Type B pancreatic cell (in vitro differentiated cells): ENCODE measurements at regions not wholly inside any gene's neighbourhood (a gene's known extent, or its start where the extent isn't known, plus 50 kb on each side); places are given as distances from the start of the nearest gene placed in this dataset.

Source experiments
- DNase-seq: peaks from one replicate; pipeline ENCODE4 v3.0.0; 2021; ENCODE audit warnings: mixed read lengths; ENCODE audit not compliant: unreplicated experiment; ENCODE audit errors: extremely low spot score
- H3K27ac Mint-ChIP-seq: 2 replicates; pipeline ENCODE4 v1.8.0; 2021; ENCODE audit warnings: mild to moderate bottlenecking, mixed read lengths
- H3K27me3 Mint-ChIP-seq: 2 replicates; pipeline ENCODE4 v1.8.0; 2021; ENCODE audit warnings: mixed read lengths
- H3K36me3 Mint-ChIP-seq: 2 replicates; pipeline ENCODE4 v1.8.0; 2021; ENCODE audit warnings: mixed read lengths
- H3K4me1 Mint-ChIP-seq: one replicate; pipeline ENCODE4 v1.8.0; 2021; ENCODE audit warnings: mixed read lengths; ENCODE audit not compliant: unreplicated experiment
- H3K4me3 Mint-ChIP-seq: 2 replicates; pipeline ENCODE4 v1.8.0; 2021; ENCODE audit warnings: mild to moderate bottlenecking, mixed read lengths
- H3K9me3 Mint-ChIP-seq: 2 replicates; pipeline ENCODE4 v1.8.0; 2021; ENCODE audit warnings: mixed read lengths
- TF ChIP-seq, protein P1 (sequence below): fragments of 200-600 bp; sonication (generic); conservative IDR thresholded peaks from 2 replicates; pipeline ENCODE4 v1.5.0; 2021; ENCODE audit warnings: antibody characterized with exemption, mild to moderate bottlenecking

DNA sequence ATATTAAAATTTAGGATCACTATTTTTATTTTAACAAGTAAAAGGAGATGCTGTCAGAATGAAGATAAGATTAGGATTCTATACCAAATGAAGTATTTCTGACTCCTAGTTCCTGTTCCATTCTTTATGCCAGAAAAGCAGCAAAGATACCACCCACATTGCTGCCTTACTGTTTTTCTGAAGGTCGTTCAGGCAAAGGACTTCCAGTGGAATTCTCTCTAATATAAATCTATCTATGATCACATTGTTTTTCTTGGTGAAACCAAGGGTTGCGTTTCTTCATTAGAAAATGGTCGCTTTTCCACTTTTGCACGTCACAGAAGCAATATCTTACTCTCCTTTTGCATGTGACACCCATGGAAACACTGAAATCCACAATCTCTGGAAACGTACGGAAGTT lies 594.8 kb upstream of the ADGRL2 start:
- H3K4me1 Mint-ChIP-seq, result no peaks in the 10 kb centered on the region
- H3K9me3 Mint-ChIP-seq, result peaks cover 2% of the 10 kb centered on the region
- DNase-seq, result no peak
- no peak overlapping the region for H3K4me3 Mint-ChIP-seq
- H3K27ac Mint-ChIP-seq, result no peak overlapping the region
- TF ChIP-seq, protein P1, sequence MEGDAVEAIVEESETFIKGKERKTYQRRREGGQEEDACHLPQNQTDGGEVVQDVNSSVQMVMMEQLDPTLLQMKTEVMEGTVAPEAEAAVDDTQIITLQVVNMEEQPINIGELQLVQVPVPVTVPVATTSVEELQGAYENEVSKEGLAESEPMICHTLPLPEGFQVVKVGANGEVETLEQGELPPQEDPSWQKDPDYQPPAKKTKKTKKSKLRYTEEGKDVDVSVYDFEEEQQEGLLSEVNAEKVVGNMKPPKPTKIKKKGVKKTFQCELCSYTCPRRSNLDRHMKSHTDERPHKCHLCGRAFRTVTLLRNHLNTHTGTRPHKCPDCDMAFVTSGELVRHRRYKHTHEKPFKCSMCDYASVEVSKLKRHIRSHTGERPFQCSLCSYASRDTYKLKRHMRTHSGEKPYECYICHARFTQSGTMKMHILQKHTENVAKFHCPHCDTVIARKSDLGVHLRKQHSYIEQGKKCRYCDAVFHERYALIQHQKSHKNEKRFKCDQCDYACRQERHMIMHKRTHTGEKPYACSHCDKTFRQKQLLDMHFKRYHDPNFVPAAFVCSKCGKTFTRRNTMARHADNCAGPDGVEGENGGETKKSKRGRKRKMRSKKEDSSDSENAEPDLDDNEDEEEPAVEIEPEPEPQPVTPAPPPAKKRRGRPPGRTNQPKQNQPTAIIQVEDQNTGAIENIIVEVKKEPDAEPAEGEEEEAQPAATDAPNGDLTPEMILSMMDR, result no peak
- H3K27me3 Mint-ChIP-seq, result no peaks in the 10 kb centered on the region
- H3K36me3 Mint-ChIP-seq, result no peaks in the 10 kb centered on the region

DNA sequence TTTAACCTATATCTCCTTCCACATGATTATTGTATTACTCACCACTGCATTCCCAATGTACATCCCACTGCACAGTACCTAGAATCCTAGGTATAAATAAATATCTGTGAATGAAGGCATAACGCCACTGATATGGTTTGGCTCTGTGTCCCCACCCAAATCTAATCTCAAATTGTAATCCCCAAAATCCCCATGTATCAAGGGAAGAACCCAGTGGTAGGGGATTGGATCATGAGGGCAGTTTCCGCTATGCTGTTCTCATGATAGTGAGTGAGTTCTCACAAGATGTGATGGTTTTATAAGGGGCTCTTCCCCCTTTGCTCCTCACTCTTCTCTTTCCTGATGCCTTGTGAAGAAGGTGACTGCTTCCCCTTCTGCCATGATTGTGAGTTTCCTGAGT lies 599.0 kb upstream of the ADGRL2 start:
- Mint-ChIP-seq H3K4me3 (no peak overlapping the region), H3K36me3 (no peaks in the 10 kb centered on the region), H3K4me1 (no peaks in the 10 kb centered on the region), H3K9me3 (no peaks in the 10 kb centered on the region), H3K27me3 (no peaks in the 10 kb centered on the region), H3K27ac (no peak overlapping the region)
- TF ChIP-seq, protein P1, result no peak
- DNase-seq, result no peak

DNA sequence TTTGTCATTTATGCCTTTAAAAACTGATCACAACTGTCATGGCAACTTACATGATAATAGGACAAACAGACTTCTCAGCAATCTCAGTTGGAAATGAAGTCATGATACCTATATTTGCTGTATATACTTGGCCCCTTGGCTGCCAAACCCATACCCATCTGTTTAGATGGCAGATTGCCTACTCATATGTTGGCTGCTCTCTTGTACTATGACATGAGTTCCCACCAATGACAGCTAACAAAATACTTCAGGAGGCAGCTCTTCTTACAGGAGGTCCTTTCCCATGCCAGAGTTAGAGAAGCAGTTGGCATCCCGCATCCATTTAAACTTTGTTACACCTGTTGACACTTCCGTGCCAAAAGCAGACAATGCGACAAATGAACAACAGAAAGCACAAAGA lies 603.1 kb upstream of the ADGRL2 start:
- DNase-seq, result no peak
- TF ChIP-seq, protein P1, result no peak
- H3K4me1 Mint-ChIP-seq, result no peaks in the 10 kb centered on the region
- H3K36me3 Mint-ChIP-seq, result no peaks in the 10 kb centered on the region
- peaks cover 4% of the 10 kb centered on the region for H3K9me3 Mint-ChIP-seq
- no peak overlapping the region for H3K4me3 Mint-ChIP-seq
- H3K27me3 Mint-ChIP-seq, result no peaks in the 10 kb centered on the region
- H3K27ac Mint-ChIP-seq, result no peak overlapping the region

DNA sequence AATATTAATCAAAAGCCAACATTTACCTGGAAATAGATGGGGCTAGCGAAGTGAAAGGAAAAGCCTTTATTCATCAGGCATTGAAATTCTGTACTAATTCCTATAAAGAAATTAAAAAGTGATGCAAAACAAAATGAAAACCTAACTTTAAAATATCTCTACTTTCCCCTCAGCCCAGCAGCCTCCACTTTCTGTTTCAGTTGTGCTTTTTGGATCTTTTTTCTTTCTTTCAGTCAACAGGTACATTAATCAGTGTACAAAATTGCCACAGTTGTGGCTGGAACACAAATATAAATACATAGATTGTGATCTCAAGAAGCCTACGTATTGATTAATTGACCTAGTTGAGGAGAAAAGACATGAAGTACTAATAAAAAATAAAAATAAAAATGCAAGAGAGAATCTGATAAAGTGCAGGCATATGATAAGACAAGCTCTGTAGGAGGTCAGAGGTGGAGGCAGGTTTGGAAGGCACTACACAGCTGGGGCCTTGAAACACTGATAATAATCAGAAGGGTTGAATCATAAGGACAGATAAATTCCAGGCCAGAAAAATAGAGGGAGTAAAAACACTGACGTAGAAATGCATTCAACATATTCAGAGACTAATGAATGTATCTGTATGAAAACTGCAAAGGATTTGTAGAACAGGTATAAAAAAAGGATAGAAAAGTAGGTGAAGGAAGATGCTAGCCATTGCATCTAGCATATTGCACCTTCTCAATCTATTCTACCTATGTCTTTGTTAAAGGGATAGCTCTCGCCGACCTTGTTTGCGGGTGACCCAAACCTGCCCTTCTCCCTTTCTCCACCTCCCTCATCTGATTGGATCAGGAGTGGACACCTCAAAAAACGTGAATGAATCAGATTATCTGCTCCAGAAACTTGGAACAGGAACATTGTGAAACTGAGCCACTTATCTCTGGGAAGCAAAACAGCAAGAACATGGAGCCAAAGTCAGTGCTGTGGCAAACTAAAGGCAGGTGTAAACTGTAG lies 607.8 kb upstream of the ADGRL2 start:
- Mint-ChIP-seq H3K27ac (no peak overlapping the region), H3K9me3 (peaks cover 4% of the 10 kb centered on the region), H3K27me3 (no peaks in the 10 kb centered on the region), H3K4me1 (no peaks in the 10 kb centered on the region), H3K4me3 (no peak overlapping the region), H3K36me3 (no peaks in the 10 kb centered on the region)
- DNase-seq, result no peak
- TF ChIP-seq, protein P1, result no peak

DNA sequence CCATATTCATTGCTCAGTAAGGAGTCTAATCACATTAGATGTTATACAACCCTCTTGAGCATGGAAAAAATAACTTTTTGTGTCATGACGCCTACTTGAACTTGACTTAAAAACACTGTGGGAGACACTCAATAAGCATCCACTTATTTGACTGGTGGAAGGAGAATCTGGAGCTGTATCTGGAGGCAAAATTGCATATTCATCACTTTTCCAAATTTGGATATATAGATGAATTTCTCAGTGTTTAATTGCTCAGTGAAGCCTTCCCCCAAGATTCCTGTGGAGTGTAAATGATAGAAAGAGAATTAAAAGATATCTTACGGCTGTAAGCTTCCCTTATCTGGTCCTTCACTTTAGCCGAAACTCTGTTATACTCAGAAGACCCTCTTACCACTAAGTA lies 610.7 kb upstream of the ADGRL2 start:
- Mint-ChIP-seq H3K4me3 (no peak overlapping the region), H3K4me1 (no peaks in the 10 kb centered on the region)
- DNase-seq, result no peak

More for the DNA sequence above, 610.7 kb upstream of the ADGRL2 start:
- no peaks in the 10 kb centered on the region for H3K36me3 Mint-ChIP-seq
- H3K27me3 Mint-ChIP-seq, result no peaks in the 10 kb centered on the region
- peaks cover 4% of the 10 kb centered on the region for H3K9me3 Mint-ChIP-seq
- TF ChIP-seq, protein P1, result no peak
- H3K27ac Mint-ChIP-seq, result no peak overlapping the region
